IPS-NIHi7 (cell line): ENCODE measurements at regions not wholly inside any gene's neighbourhood (a gene's known extent, or its start where the extent isn't known, plus 50 kb on each side); places are given as distances from the start of the nearest gene placed in this dataset.
"Not testable (repeated sequence)": the region's sequence is repeated elsewhere in the genome, so short reads cannot be mapped to it uniquely, and the experiment has no call there.

Source experiments
- DNase-seq: peaks from one replicate; pipeline ENCODE4 v3.0.0; 2012; ENCODE audit warnings: mixed read lengths; ENCODE audit errors: extremely low spot score

- DNase-seq = no peak
Observed at GRCh38 chr2:130289780-130290179, 52.9 kb upstream of the IMP4 start.

- DNase-seq = peak; percentile 76
Observed at GRCh38 chr2:130288467-130289403, 54.0 kb upstream of the IMP4 start.

DNA sequence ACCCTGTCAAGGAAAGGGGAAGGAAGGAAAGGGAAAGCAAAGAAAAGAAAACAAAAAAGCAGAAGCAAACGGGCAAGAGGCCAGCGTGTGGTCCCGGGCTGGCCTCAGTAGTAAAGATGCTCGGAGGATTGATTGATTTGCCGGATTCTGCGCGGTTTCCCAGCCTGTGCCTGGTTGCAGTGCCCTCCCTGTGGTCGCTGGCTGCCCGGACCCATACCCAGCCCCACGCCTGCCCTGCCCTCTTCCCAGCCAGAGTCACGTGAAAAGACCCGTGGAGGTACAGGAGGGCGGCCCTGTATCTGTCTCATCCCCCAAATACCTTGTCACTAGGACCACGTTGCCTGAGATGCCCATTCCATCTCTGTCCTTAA lies 55.1 kb upstream of the IMP4 start:
- no peak for DNase-seq

- no peak for DNase-seq
Observed at GRCh38 chr2:130286983-130287655, 55.6 kb upstream of the IMP4 start.

DNA sequence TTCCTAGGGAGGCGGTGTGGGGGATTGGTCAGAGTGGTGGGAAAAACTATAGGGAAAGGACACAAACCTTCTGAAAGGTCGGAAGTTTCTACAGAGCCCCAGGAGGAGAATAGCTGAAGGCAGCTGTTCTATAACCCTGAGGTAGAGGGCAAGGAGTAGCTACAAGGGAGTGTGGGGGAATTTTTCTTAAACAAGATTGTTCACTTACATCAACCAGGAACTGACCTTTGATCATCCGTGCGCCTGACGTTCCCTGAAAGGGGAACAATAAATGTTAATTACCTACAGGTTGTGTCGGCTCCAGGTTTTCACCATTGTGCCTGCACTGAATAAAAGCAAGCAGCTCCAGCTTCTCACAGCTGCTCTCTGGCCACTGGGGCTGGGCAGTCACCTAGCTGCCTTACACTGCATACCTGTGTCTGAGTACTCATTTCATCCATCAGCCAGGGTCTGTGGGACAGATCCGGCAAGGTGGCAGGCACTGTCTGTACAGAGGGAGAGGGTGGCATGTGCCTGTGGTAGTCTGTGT lies 59.3 kb upstream of the IMP4 start:
- DNase-seq = not testable (repeated sequence)

GRCh38 chr2:130279551-130279950 lies 63.1 kb upstream of the IMP4 start:
- not testable (repeated sequence) for DNase-seq

DNA sequence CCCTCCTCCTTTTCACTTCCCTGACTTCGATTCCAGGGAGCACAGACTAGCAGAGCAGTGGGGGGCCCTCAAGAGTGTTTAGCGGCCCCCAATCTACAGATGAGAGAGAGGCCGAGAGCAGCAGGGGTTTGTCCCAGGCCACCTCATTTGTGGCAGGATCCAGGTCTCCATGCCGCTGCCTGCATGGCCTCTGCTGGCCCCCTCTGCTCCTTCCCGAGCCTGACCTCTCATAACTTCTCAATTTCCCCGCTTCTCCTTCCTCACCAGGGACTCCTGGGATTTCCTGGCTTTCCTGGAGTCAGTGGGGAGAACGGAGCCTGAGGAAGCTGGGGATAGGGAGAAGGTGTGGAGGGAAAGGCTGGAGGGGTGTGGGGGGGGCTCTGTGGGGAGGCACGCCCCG lies 70.1 kb upstream of the TUBA3E start:
- not testable (repeated sequence) for DNase-seq

- not testable (repeated sequence) for DNase-seq
Observed at GRCh38 chr2:130267572-130267971, 69.3 kb upstream of the TUBA3E start.

DNA sequence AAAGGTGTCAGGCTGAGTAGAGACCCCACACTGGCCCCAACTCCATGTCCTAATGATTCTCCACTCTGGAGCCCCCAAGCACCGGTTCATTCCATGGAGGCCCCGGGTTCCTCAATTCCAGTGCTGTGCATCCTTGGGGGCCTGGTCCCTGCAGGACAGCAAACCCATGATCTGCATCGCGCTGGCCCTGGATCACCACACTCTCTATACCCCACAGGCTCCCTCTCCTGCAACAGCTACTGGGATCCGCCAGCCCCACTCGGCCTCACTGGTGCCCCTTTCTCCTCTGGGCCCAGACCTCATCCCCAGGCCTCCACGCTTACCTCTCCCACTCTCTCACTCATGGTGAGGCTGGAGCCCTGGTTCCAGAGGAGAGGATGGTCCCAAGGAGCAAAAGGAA lies 68.6 kb upstream of the TUBA3E start:
- DNase-seq = not testable (repeated sequence)

DNA sequence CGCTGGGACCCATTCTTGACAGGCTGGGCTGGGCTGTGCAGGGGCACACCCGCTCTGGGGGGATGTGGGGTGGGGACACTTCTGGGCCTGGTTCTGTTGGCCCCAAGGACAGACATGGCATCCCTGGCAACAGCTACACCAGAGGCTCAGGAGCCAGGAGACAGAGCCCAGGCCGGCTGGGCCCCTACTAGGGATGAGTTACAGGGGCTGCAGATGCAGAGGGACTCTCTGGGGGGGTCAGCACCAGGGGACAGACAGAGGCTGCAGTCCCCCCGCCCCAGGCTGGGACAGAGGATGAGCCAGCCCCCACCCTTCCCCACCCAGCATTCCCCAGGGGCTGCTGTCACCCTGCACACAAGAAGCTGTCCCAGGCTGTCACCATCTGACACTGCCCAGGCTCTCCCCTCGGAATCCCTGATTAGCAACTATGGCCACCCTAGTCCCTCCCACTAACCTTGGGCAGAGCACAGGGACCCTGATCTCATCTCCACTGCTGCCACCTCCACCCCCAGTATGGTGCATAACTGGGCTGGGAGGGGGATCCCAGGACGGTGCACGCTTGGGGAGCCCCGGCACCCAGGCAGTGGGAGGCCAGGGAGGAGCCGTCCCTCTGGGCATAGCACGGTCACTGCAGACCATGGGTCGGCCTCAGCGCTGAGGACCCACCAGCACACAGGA lies 67.5 kb upstream of the TUBA3E start:
- DNase-seq = not testable (repeated sequence)

DNA sequence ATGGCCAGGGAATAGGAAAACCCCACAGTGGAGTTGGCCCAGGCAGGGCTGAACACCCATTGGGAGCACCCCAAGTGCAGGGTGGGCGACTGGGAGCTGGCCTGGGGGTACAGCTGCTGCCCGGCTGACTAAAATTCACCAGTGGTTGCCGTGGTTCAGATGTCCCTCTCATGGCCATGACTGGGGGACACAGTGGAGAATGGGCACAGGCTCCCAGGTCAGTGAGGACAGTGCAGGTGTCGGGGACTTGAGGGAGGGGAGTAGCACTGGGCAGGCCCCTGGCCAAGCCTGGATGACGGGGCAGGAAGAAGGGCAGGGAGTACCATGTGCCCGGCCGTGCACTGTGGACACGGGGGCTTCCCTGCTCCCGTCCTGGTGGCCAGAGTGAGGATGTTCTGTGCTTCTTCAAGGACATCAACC lies 66.7 kb upstream of the TUBA3E start:
- DNase-seq = not testable (repeated sequence)

DNA sequence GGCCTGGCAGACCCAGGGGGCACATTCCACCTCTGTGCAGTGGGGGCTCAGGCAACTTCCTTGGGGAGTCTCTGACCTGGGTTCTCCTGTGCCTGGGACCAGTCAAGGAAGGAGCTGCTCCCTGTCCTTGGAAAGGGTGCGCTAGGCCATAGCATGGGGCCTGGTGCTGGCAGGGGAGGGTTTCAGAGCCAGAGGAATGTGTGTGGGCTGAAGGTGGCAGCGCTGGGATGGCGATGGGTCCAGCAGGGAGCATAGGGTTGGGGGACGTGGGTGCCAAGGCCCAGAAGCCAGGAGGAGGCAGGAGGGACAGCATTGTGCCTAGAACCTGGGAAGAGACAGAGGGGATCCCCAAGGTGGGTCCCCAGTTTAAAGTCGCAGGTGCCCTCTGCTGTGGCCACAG lies 66.3 kb upstream of the TUBA3E start:
- DNase-seq = no peak

DNA sequence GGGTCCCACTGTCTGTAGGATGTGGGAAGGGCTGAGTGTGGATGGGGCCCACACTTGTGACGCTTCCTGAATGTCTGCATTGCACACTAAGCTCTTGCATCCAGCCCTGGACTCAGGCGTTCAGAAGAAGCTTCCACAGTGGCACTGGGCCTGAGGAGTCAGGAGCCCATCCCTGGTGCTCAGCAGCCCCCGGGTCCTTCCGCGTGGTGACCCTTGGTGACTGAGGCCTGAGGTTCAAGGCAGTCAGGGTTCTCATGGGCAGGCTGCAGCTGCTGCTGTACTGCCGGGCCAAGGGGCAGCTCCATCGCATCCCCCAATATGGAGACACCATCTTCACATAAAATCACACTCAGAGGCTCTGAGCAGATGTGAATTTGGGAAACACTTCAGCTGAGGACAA lies 65.8 kb upstream of the TUBA3E start:
- DNase-seq = no peak

DNA sequence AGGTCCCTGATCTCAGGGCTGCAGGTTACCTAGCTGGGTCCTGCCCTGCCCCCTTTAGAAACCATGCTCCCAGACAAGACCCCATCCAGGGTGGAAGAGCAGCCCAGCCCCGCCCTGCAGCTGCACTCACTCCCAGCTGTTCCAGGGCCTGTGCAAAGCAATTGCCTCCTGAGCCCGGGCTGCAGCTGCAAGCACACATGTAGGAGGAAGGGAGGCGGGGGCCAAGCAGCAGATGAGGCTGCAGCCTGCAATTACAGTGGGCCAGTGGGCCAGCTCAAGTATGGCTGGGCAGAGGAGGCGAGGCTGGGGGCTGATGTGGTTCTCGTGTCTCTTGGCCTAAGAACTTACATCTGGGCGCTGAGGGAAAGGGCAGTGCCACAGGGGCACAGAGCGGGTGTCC lies 65.4 kb upstream of the TUBA3E start:
- no peak for DNase-seq

GRCh38 chr2:130261970-130262760 lies 63.9 kb upstream of the TUBA3E start:
- DNase-seq = no peak

GRCh38 chr2:130261099-130261498 lies 62.9 kb upstream of the TUBA3E start:
- no peak for DNase-seq

DNA sequence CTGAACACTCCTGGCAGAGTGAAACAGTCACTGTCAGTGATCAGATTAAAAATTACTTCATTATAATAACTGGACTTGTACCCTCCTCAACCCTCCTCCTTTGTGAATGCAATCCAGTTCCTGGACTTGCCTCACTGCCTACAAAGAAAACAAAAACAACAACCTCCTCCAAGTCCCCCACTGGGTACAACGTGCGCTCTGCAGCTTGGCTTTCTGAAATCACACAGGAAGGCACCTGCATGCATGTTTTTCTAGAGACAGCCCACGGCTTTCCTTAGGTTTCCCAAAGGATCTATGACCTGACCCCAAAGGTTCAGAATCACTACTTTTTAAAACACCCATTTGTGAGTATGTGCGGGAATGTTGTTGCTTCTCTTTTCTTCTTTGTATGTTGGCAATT lies 61.4 kb upstream of the TUBA3E start:
- no peak for DNase-seq

DNA sequence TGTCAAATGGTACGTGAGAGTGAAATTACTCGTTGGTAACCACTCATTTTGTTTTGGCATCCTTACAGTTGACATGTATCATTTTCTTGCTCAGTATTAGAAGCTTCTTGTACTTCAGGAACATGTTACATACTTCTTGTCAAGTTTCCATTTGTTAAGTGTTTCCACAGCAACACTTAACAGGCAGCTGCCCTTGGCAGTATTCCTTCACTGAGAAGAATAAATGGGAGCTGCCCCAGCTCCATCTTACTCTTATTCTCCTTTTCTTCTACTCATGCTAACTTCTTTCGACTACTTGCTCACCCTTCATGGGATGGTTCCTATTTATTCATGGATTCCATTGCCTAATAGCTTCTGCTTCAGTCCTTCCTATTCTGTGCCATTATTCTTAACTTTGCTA lies 60.1 kb upstream of the TUBA3E start:
- no peak for DNase-seq

DNA sequence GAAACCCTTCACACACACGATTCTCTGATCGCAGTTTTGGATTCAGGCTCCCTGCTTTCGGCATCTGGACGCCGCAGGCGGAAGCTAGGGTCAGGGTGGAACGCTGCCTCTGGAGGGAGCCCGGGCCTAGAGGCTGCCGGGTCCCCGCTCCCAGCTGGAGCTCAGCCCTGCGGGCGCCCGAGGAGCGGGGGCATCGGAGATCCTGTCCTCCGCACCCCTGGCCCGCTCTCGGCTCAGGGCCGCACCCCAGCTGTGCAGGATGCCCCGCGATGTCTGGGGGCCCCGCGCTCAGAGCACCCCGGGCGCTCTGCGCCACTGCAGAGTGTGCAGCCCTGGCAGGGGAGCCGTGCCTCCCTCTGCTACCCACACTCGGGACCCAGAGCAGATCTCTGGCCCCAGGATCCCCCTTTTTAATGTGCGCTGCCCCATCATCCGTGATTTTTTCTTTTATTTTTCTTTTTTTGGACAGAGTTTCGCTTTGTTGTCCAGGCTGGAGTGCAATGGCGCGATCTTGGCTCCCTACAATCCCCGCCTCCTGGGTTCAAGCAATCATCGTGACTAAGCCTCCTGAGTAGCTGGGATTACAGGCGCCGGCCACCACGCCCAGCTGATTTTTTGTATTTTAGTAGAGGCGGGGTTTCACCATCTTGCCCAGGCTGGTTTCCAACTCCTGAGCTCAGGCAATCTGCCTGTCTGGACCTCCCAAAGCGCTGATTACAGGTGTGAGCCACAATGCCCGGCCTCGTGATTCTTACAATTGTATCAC lies 54.8 kb upstream of the TUBA3E start:
- peak; percentile 68 for DNase-seq

GRCh38 chr2:130251873-130252620 lies 53.8 kb upstream of the TUBA3E start:
- peak; percentile 48 for DNase-seq
